Neural cell (in vitro differentiated cells): ENCODE measurements at regions not wholly inside any gene's neighbourhood (a gene's known extent, or its start where the extent isn't known, plus 50 kb on each side); places are given as distances from the start of the nearest gene placed in this dataset.

Experiments used
- H2AFZ ChIP-seq: fragments of 200-600, 300-800 bp; sonication (generic), shearing (Covaris generic); 2 replicates; pipeline ENCODE4 v1.6.0; 2014; ENCODE audit warnings: low read depth, mild to moderate bottlenecking, antibody characterized with exemption, low read length, moderate library complexity
- H3F3A ChIP-seq: fragments of 200-600 bp; shearing (Covaris generic); 2 replicates; pipeline ENCODE4 v1.6.1; 2016; ENCODE audit warnings: mild to moderate bottlenecking, moderate library complexity, mixed read lengths, antibody characterized with exemption, low read length; ENCODE audit not compliant: insufficient read depth, poor library complexity, severe bottlenecking
- H3K27ac ChIP-seq: fragments of 200-600, 300-800 bp; sonication (generic), shearing (Covaris generic); 2 replicates; pipeline ENCODE4 v1.5.1; 2014; ENCODE audit warnings: mild to moderate bottlenecking, low read length, moderate library complexity
- H3K27me3 ChIP-seq: fragments of 300-800, 200-600 bp; sonication (generic), shearing (Covaris generic); 2 replicates; pipeline ENCODE4 v1.6.0; 2014; ENCODE audit warnings: mild to moderate bottlenecking, low read depth, low read length, moderate library complexity; ENCODE audit not compliant: insufficient read depth
- H3K36me3 ChIP-seq: fragments of 300-800, 200-600 bp; sonication (generic), shearing (Covaris generic); 2 replicates; pipeline ENCODE4 v1.5.1; 2014; ENCODE audit warnings: mild to moderate bottlenecking, antibody characterized with exemption, low read length, moderate library complexity; ENCODE audit not compliant: insufficient read depth
- H3K4me2 ChIP-seq: fragments of 300-800, 200-600 bp; sonication (generic), shearing (Covaris generic); 2 replicates; pipeline ENCODE4 v1.6.0; 2014; ENCODE audit warnings: mild to moderate bottlenecking, low read length
- H3K4me3 ChIP-seq: fragments of 300-800, 200-600 bp; sonication (generic), shearing (Covaris generic); 2 replicates; pipeline ENCODE4 v1.5.1; 2014; ENCODE audit warnings: mild to moderate bottlenecking, low read length, moderate library complexity
- H3K79me2 ChIP-seq: fragments of 200-600 bp; shearing (Covaris generic); replicated peaks from 2 replicates; pipeline ENCODE4 v1.6.0; 2014; ENCODE audit warnings: mild to moderate bottlenecking, low read length, moderate library complexity; ENCODE audit not compliant: insufficient read depth
- H3K9ac ChIP-seq: fragments of 300-800, 200-600 bp; sonication (generic), shearing (Covaris generic); 2 replicates; pipeline ENCODE4 v1.6.1; 2016; ENCODE audit warnings: mild to moderate bottlenecking, low read length, mixed read lengths
- H3K9me2 ChIP-seq: fragments of 200-600 bp; shearing (Covaris generic); 2 replicates; pipeline ENCODE4 v1.6.1; 2016; ENCODE audit warnings: mild to moderate bottlenecking, low read length, mixed read lengths; ENCODE audit not compliant: insufficient read depth
- H3K9me3 ChIP-seq: fragments of 200-600, 300-800 bp; sonication (generic), shearing (Covaris generic); 2 replicates; pipeline ENCODE4 v1.6.1; 2016; ENCODE audit warnings: mild to moderate bottlenecking, mixed run types, low read length, moderate library complexity, mixed read lengths
- H4K20me1 ChIP-seq: fragments of 200-600 bp; shearing (Covaris generic); 2 replicates; pipeline ENCODE4 v1.6.1; 2016; ENCODE audit warnings: mild to moderate bottlenecking, mixed run types; ENCODE audit not compliant: insufficient read depth
- EP300 ChIP-seq: fragments of 450-650 bp; conservative IDR thresholded peaks from 2 replicates; pipeline ENCODE4 v1.6.1; 2014; ENCODE audit warnings: antibody characterized with exemption, mild to moderate bottlenecking, moderate library complexity; ENCODE audit not compliant: poor library complexity, severe bottlenecking
- EZH2 ChIP-seq: fragments of 200-600, 300-800 bp; shearing (Covaris generic), sonication (generic); IDR thresholded peaks from 2 replicates; pipeline ENCODE4 v1.6.1; 2014; ENCODE audit warnings: antibody characterized with exemption, low read length, borderline replicate concordance, mild to moderate bottlenecking; ENCODE audit not compliant: insufficient read depth, poor library complexity, severe bottlenecking
- MXI1 ChIP-seq: fragments of 450-650 bp; conservative IDR thresholded peaks from 2 replicates; pipeline ENCODE4 v1.6.1; 2014; ENCODE audit warnings: antibody characterized with exemption, mild to moderate bottlenecking; ENCODE audit not compliant: poor library complexity, severe bottlenecking
- POLR2AphosphoS5 ChIP-seq: IDR thresholded peaks from 2 replicates; pipeline ENCODE4 v1.6.1; 2012
- RAD21 ChIP-seq: fragments of 450-650 bp; conservative IDR thresholded peaks from 2 replicates; pipeline ENCODE4 v1.6.1; 2014; ENCODE audit warnings: antibody characterized with exemption, mild to moderate bottlenecking, moderate library complexity
- SMC3 ChIP-seq: fragments of 450-650 bp; conservative IDR thresholded peaks from 2 replicates; pipeline ENCODE4 v1.6.1; 2014; ENCODE audit warnings: antibody characterized with exemption, mild to moderate bottlenecking, moderate library complexity; ENCODE audit not compliant: poor library complexity
- TAF1 ChIP-seq: IDR thresholded peaks from 2 replicates; pipeline ENCODE4 v1.6.1; 2012; ENCODE audit warnings: low read depth
- TF ChIP-seq, protein P1 (sequence below): IDR thresholded peaks from 2 replicates; pipeline ENCODE4 v1.6.1; 2012; ENCODE audit warnings: borderline replicate concordance
- TF ChIP-seq, protein P2 (sequence below): fragments of 450-650 bp; IDR thresholded peaks from 2 replicates; pipeline ENCODE4 v1.5.1; 2014; ENCODE audit warnings: antibody characterized with exemption, mild to moderate bottlenecking, moderate library complexity; ENCODE audit not compliant: poor library complexity, severe bottlenecking

DNA sequence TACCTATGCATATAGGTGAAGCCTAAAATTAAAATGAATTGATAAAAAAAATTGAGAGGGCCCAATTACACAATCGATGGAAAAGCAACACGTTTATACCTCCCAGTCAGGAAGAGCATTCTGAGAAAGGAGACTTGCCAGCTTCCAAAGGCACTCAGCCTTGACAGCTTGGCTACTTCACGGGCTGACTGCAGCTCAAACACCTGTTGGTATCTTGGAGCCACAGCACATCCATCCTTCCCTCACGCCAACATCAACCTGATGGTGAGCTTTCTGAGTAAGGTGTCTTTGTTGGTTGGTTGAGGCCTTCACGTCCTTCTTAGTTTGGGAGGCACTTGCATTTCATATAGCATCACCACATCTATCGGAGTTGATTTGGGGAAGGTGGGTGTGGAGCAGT is 598.9 kb upstream of the DIPK2B start:
- Histone ChIP-seq H3K36me3 (no peaks in the 10 kb centered on the region), H3K27ac (no peak overlapping the region), H3K4me2 (no peak overlapping the region), H3K9me2 (no peaks in the 10 kb centered on the region), H2AFZ (no peak overlapping the region), H3K9ac (no peak overlapping the region), H3K9me3 (no peaks in the 10 kb centered on the region), H3K27me3 (no peaks in the 10 kb centered on the region), H3F3A (no peaks in the 10 kb centered on the region), H4K20me1 (no peaks in the 10 kb centered on the region), H3K79me2 (no peaks in the 10 kb centered on the region), H3K4me3 (no peak overlapping the region)
- TF ChIP-seq RAD21 (no peak), MXI1 (no peak), EZH2 (no peak), SMC3 (no peak), POLR2AphosphoS5 (no peak)
- TF ChIP-seq, protein P1, sequence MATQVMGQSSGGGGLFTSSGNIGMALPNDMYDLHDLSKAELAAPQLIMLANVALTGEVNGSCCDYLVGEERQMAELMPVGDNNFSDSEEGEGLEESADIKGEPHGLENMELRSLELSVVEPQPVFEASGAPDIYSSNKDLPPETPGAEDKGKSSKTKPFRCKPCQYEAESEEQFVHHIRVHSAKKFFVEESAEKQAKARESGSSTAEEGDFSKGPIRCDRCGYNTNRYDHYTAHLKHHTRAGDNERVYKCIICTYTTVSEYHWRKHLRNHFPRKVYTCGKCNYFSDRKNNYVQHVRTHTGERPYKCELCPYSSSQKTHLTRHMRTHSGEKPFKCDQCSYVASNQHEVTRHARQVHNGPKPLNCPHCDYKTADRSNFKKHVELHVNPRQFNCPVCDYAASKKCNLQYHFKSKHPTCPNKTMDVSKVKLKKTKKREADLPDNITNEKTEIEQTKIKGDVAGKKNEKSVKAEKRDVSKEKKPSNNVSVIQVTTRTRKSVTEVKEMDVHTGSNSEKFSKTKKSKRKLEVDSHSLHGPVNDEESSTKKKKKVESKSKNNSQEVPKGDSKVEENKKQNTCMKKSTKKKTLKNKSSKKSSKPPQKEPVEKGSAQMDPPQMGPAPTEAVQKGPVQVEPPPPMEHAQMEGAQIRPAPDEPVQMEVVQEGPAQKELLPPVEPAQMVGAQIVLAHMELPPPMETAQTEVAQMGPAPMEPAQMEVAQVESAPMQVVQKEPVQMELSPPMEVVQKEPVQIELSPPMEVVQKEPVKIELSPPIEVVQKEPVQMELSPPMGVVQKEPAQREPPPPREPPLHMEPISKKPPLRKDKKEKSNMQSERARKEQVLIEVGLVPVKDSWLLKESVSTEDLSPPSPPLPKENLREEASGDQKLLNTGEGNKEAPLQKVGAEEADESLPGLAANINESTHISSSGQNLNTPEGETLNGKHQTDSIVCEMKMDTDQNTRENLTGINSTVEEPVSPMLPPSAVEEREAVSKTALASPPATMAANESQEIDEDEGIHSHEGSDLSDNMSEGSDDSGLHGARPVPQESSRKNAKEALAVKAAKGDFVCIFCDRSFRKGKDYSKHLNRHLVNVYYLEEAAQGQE, result no peak

DNA sequence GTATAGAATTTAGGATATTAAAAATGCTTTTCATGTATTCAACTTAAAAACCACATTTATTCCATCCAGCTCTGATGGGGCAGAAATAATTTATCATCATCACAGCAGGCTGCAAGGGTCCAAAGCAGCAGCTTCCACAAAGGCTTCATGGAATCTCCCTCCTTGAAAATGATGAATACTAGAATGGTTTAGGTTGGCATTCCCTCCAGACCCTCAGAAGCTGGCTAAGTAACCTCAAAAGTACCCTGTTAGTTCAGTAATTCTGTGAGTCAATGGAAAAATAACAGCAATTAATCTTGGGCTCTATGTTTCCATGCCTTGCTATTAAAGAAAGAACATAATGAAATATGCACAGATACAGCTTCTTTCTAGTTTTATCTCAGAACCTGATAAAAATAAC is 594.9 kb upstream of the DIPK2B start:
- Histone ChIP-seq H3K27ac (no peak overlapping the region), H3K9me3 (no peaks in the 10 kb centered on the region), H3K9me2 (no peaks in the 10 kb centered on the region), H3F3A (no peaks in the 10 kb centered on the region), H2AFZ (no peak overlapping the region), H3K4me2 (no peak overlapping the region), H3K27me3 (no peaks in the 10 kb centered on the region), H3K9ac (no peak overlapping the region), H3K36me3 (no peaks in the 10 kb centered on the region), H3K79me2 (no peaks in the 10 kb centered on the region), H3K4me3 (no peak overlapping the region), H4K20me1 (no peaks in the 10 kb centered on the region)
- TF ChIP-seq TAF1 (no peak), RAD21 (no peak), SMC3 (no peak), EZH2 (no peak), POLR2AphosphoS5 (no peak), EP300 (no peak), MXI1 (no peak)
- TF ChIP-seq, protein P2, sequence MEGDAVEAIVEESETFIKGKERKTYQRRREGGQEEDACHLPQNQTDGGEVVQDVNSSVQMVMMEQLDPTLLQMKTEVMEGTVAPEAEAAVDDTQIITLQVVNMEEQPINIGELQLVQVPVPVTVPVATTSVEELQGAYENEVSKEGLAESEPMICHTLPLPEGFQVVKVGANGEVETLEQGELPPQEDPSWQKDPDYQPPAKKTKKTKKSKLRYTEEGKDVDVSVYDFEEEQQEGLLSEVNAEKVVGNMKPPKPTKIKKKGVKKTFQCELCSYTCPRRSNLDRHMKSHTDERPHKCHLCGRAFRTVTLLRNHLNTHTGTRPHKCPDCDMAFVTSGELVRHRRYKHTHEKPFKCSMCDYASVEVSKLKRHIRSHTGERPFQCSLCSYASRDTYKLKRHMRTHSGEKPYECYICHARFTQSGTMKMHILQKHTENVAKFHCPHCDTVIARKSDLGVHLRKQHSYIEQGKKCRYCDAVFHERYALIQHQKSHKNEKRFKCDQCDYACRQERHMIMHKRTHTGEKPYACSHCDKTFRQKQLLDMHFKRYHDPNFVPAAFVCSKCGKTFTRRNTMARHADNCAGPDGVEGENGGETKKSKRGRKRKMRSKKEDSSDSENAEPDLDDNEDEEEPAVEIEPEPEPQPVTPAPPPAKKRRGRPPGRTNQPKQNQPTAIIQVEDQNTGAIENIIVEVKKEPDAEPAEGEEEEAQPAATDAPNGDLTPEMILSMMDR, result no peak
- TF ChIP-seq, protein P1, result no peak
